Neural progenitor cell (in vitro differentiated cells): ENCODE measurements at regions not wholly inside any gene's neighbourhood (a gene's known extent, or its start where the extent isn't known, plus 50 kb on each side); places are given as distances from the start of the nearest gene placed in this dataset.

Experiments
- DNase-seq: peaks from one replicate; pipeline ENCODE4 v3.0.0-alpha.2; 2016; ENCODE audit warnings: low spot score
- H2AFZ ChIP-seq: fragments of 200-600 bp; sonication (generic); replicated peaks from 2 replicates; pipeline ENCODE4 v1.6.1; 2016; ENCODE audit warnings: antibody characterized with exemption
- H3F3A ChIP-seq: fragments of 200-600 bp; sonication (generic); 2 replicates; pipeline ENCODE4 v1.6.1; 2016; ENCODE audit warnings: antibody characterized with exemption, low read depth
- H3K27ac ChIP-seq: fragments of 200-600 bp; sonication (generic); 2 replicates; pipeline ENCODE4 v1.5.1; 2016; ENCODE audit warnings: mild to moderate bottlenecking
- H3K27me3 ChIP-seq: fragments of 200-600 bp; sonication (generic); 2 replicates; pipeline ENCODE4 v1.6.1; 2016; ENCODE audit warnings: mild to moderate bottlenecking, moderate library complexity
- H3K36me3 ChIP-seq: fragments of 200-600 bp; sonication (generic); 2 replicates; pipeline ENCODE4 v1.5.1; 2016
- H3K4me1 ChIP-seq: fragments of 200-600 bp; sonication (generic); 2 replicates; pipeline ENCODE4 v1.6.1; 2016; ENCODE audit warnings: mixed run types
- H3K4me2 ChIP-seq: fragments of 200-600 bp; sonication (generic); 2 replicates; pipeline ENCODE4 v1.6.1; 2016
- H3K4me3 ChIP-seq: fragments of 200-600 bp; sonication (generic); 2 replicates; pipeline ENCODE4 v1.5.1; 2016
- H3K79me2 ChIP-seq: fragments of 200-600 bp; sonication (generic); 2 replicates; pipeline ENCODE4 v1.6.1; 2016; ENCODE audit warnings: low read depth
- H3K9ac ChIP-seq: fragments of 200-600 bp; sonication (generic); 2 replicates; pipeline ENCODE4 v1.6.1; 2016
- H3K9me3 ChIP-seq: fragments of 200-600 bp; sonication (generic); 2 replicates; pipeline ENCODE4 v1.5.1; 2016; ENCODE audit warnings: low read depth
- H4K20me1 ChIP-seq: fragments of 200-600 bp; sonication (generic); 2 replicates; pipeline ENCODE4 v1.6.1; 2016; ENCODE audit warnings: low read depth
- H3K27ac Mint-ChIP-seq: 3 replicates; pipeline ENCODE4 v1.8.0; 2021; ENCODE audit warnings: mixed read lengths
- H3K27me3 Mint-ChIP-seq: 2 replicates; pipeline ENCODE4 v1.8.0; 2022; ENCODE audit warnings: low read depth, mild to moderate bottlenecking, inconsistent platforms, moderate library complexity, mixed read lengths; ENCODE audit not compliant: insufficient read depth
- H3K36me3 Mint-ChIP-seq: 3 replicates; pipeline ENCODE4 v1.8.0; 2021; ENCODE audit warnings: mixed read lengths
- H3K4me1 Mint-ChIP-seq: 3 replicates; pipeline ENCODE4 v1.8.0; 2021; ENCODE audit warnings: mixed read lengths
- H3K4me3 Mint-ChIP-seq: 3 replicates; pipeline ENCODE4 v1.8.0; 2021; ENCODE audit warnings: mild to moderate bottlenecking, moderate library complexity, mixed read lengths
- H3K9me3 Mint-ChIP-seq: 3 replicates; pipeline ENCODE4 v1.8.0; 2020; ENCODE audit warnings: mixed read lengths
- EZH2 ChIP-seq: fragments of 200-600 bp; sonication (generic); IDR thresholded peaks from 2 replicates; pipeline ENCODE4 v1.6.1; 2017; ENCODE audit warnings: antibody characterized with exemption, mild to moderate bottlenecking, moderate library complexity
- EZH2phosphoT487 ChIP-seq: fragments of 200-600 bp; sonication (generic); IDR thresholded peaks from 2 replicates; pipeline ENCODE4 v1.6.1; 2017; ENCODE audit warnings: antibody characterized with exemption
- TF ChIP-seq, protein P1 (sequence below): fragments of 200-600 bp; sonication (generic); IDR thresholded peaks from 2 replicates; pipeline ENCODE4 v1.5.1; 2017; ENCODE audit warnings: antibody characterized with exemption, mild to moderate bottlenecking

DNA sequence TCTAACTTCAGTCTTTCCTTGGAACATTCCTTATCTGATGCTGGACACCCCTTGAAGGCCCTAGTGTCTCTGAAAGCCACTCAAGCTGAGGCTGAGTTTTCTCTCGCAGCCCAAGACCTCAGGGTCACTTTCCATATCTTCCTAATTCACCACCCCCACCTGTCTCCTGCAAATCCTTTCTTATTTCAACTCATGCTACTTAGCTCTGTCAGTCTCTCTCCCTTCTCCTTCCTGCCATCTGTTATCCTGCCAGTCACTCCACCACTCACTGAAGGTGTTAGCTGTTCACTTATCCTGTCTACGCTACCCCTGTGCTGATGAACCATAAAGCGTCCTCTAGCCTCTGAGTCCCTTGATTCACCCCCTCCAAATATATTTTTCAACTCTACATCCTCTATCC, 143.9 kb upstream of the SHISA6 start:
- Histone ChIP-seq H3K9me3 (no peaks in the 10 kb centered on the region), H3K9ac (no peak overlapping the region), H3K4me1 (no peaks in the 10 kb centered on the region), H3F3A (no peaks in the 10 kb centered on the region), H3K36me3 (no peaks in the 10 kb centered on the region), H3K27me3 (no peaks in the 10 kb centered on the region), H3K27ac (no peak overlapping the region), H3K4me3 (no peak overlapping the region), H3K4me2 (no peak overlapping the region), H3K79me2 (no peaks in the 10 kb centered on the region), H2AFZ (no peak overlapping the region), H4K20me1 (no peaks in the 10 kb centered on the region)
- no peak for TF ChIP-seq EZH2
- TF ChIP-seq, protein P1, sequence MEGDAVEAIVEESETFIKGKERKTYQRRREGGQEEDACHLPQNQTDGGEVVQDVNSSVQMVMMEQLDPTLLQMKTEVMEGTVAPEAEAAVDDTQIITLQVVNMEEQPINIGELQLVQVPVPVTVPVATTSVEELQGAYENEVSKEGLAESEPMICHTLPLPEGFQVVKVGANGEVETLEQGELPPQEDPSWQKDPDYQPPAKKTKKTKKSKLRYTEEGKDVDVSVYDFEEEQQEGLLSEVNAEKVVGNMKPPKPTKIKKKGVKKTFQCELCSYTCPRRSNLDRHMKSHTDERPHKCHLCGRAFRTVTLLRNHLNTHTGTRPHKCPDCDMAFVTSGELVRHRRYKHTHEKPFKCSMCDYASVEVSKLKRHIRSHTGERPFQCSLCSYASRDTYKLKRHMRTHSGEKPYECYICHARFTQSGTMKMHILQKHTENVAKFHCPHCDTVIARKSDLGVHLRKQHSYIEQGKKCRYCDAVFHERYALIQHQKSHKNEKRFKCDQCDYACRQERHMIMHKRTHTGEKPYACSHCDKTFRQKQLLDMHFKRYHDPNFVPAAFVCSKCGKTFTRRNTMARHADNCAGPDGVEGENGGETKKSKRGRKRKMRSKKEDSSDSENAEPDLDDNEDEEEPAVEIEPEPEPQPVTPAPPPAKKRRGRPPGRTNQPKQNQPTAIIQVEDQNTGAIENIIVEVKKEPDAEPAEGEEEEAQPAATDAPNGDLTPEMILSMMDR = no peak
- no peak for TF ChIP-seq EZH2phosphoT487
- Mint-ChIP-seq H3K27me3 (peaks cover 2% of the 10 kb centered on the region), H3K4me3 (no peak overlapping the region), H3K4me1 (no peaks in the 10 kb centered on the region), H3K27ac (no peak overlapping the region), H3K36me3 (no peaks in the 10 kb centered on the region), H3K9me3 (no peaks in the 10 kb centered on the region)
- no peak for DNase-seq

DNA sequence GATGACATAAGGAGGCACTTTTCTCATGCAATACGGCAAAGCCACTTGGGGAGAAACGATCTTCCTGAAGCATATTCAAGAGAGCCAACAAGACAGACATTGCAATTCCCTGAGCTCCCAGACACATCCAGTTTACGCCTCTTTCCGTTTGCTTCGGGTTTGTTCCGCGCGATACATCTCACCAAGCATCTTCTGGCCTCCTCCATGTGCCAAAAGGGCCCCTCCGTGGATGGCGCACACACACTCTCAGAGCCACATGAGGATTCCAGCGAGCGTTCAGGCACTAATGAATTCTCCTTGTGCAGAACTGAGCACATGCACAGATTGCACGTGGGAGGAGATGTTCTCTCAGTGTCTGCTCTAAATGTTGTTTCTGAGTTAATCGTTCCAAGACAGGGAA, 146.7 kb upstream of the SHISA6 start:
- no peaks in the 10 kb centered on the region for H3K4me1 Mint-ChIP-seq

DNA sequence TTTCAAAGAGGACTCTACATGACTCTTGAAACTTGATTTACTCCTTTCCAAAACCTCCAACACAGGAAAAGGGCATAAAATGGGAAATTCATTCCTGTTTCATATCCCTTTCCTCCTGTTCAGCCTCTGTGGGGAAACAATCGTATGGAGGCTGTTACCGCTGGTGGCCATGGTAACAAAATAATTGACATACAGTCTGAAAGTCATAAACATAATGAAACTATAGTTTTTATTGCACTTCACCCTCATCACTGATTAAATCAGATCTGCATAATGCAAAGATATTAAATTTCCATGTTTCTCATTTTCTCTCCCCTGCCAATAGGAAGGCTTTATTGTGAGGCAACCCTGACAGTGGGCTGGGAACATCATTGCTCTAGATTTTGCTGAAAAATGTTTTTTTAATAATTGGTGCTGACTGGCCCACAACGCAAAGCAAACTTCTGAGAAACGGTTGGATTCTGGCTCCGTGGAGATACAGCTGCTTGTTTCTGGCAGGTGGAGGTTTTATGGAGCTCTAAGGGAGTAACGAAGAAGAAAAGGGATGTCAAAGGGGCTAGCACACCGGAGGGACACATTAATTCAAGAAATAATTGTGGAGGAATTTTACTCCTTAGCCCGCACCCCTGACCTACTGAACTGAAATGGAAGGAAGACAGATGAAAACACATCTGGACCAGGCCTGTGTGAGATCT, 154.2 kb upstream of the SHISA6 start:
- Mint-ChIP-seq H3K4me1 (peaks cover 3% of the 10 kb centered on the region), H3K36me3 (no peaks in the 10 kb centered on the region), H3K27me3 (peaks cover 9% of the 10 kb centered on the region), H3K4me3 (no peak overlapping the region), H3K27ac (no peak overlapping the region), H3K9me3 (no peaks in the 10 kb centered on the region)
- DNase-seq = no peak
- Histone ChIP-seq H4K20me1 (no peaks in the 10 kb centered on the region), H3K4me1 (peaks cover 10% of the 10 kb centered on the region), H3K36me3 (no peaks in the 10 kb centered on the region), H3F3A (no peaks in the 10 kb centered on the region), H3K4me2 (no peak overlapping the region), H3K9ac (no peak overlapping the region), H3K79me2 (no peaks in the 10 kb centered on the region), H3K27ac (no peak overlapping the region), H3K27me3 (no peaks in the 10 kb centered on the region), H2AFZ (no peak overlapping the region), H3K9me3 (no peaks in the 10 kb centered on the region), H3K4me3 (no peak overlapping the region)
- TF ChIP-seq, protein P1 = no peak
- TF ChIP-seq EZH2phosphoT487 (no peak), EZH2 (no peak)

More for the DNA sequence above, 146.7 kb upstream of the SHISA6 start:
- no peaks in the 10 kb centered on the region for H3K79me2 ChIP-seq
- peaks cover 2% of the 10 kb centered on the region for H3K27me3 Mint-ChIP-seq
- no peak overlapping the region for H2AFZ ChIP-seq
- H3K27ac ChIP-seq = no peak overlapping the region
- H3K36me3 Mint-ChIP-seq = no peaks in the 10 kb centered on the region
- H3K36me3 ChIP-seq = no peaks in the 10 kb centered on the region
- H3K4me3 ChIP-seq = no peak overlapping the region
- no peaks in the 10 kb centered on the region for H3K4me1 ChIP-seq
- no peaks in the 10 kb centered on the region for H4K20me1 ChIP-seq
- no peak for DNase-seq
- TF ChIP-seq EZH2phosphoT487 = no peak
- TF ChIP-seq, protein P1 = no peak
- TF ChIP-seq EZH2 = no peak
- no peak overlapping the region for H3K4me2 ChIP-seq
- H3F3A ChIP-seq = no peaks in the 10 kb centered on the region
- no peaks in the 10 kb centered on the region for H3K9me3 ChIP-seq
- H3K9ac ChIP-seq = no peak overlapping the region
- no peak overlapping the region for H3K27ac Mint-ChIP-seq
- H3K4me3 Mint-ChIP-seq = no peak overlapping the region
- no peaks in the 10 kb centered on the region for H3K27me3 ChIP-seq
- H3K9me3 Mint-ChIP-seq = no peaks in the 10 kb centered on the region
